Amygdala (tissue), 56 donors: ENCODE measurements at regions not wholly inside any gene's neighbourhood (a gene's known extent, or its start where the extent isn't known, plus 50 kb on each side); places are given as distances from the start of the nearest gene placed in this dataset.

Source experiments
- DNase-seq, 56 donors: peaks; one replicate each; lab custom pipeline; 2025; lab: John Stamatoyannopoulos, UW

- no peak for DNase-seq
These were observed 211.4 kb upstream of the DPH6 start for GRCh38 chr15:35757361-35757760.

- no peak for DNase-seq
These were observed 211.8 kb upstream of the DPH6 start for GRCh38 chr15:35757765-35758164.

- no peak for DNase-seq
These were observed 218.9 kb upstream of the DPH6 start for GRCh38 chr15:35764661-35765519.

- DNase-seq = no peak
These were observed 223.0 kb upstream of the DPH6 start for GRCh38 chr15:35768949-35769348.

- no peak for DNase-seq
These were observed 223.7 kb upstream of the DPH6 start for GRCh38 chr15:35769656-35770055.

- no peak for DNase-seq
These were observed 225.9 kb upstream of the DPH6 start for GRCh38 chr15:35771746-35772442.

GRCh38 chr15:35774653-35775052 is 228.7 kb upstream of the DPH6 start:
- no peak for DNase-seq

- DNase-seq = no peak
These were observed 229.5 kb upstream of the DPH6 start for GRCh38 chr15:35775471-35775870.

- no peak for DNase-seq
These were observed 231.1 kb upstream of the DPH6 start for GRCh38 chr15:35777061-35777460.

GRCh38 chr15:35783203-35783602 is 237.2 kb upstream of the DPH6 start:
- DNase-seq = no peak

GRCh38 chr15:35784745-35785144 is 238.8 kb upstream of the DPH6 start:
- DNase-seq = peak in 4 of 56 donors; percentile 0 to 5 (median 3)

GRCh38 chr15:35810007-35810406 is 264.0 kb upstream of the DPH6 start:
- DNase-seq = no peak

- DNase-seq = no peak
These were observed 267.6 kb upstream of the DPH6 start for GRCh38 chr15:35813573-35813972.

GRCh38 chr15:35818846-35819245 is 272.9 kb upstream of the DPH6 start:
- DNase-seq = no peak

- no peak for DNase-seq
These were observed 276.2 kb upstream of the DPH6 start for GRCh38 chr15:35822153-35822552.

GRCh38 chr15:35827141-35827540 is 281.2 kb upstream of the DPH6 start:
- no peak for DNase-seq

- no peak for DNase-seq
These were observed 281.9 kb upstream of the DPH6 start for GRCh38 chr15:35827911-35828310.

GRCh38 chr15:35833581-35833980 is 287.6 kb upstream of the DPH6 start:
- no peak for DNase-seq

GRCh38 chr15:35834216-35834830 is 288.4 kb upstream of the DPH6 start:
- no peak for DNase-seq

- no peak for DNase-seq
These were observed 288.9 kb upstream of the DPH6 start for GRCh38 chr15:35834866-35835265.

GRCh38 chr15:35838424-35839111 is 292.6 kb upstream of the DPH6 start:
- DNase-seq = no peak
